ENCODE measurements at regions not wholly inside any gene's neighbourhood (a gene's known extent, or its start where the extent isn't known, plus 50 kb on each side); places are given as distances from the start of the nearest gene placed in this dataset.
A peak's percentile ranks its signal among the peaks of the same experiment; 100 is the strongest.

DNA sequence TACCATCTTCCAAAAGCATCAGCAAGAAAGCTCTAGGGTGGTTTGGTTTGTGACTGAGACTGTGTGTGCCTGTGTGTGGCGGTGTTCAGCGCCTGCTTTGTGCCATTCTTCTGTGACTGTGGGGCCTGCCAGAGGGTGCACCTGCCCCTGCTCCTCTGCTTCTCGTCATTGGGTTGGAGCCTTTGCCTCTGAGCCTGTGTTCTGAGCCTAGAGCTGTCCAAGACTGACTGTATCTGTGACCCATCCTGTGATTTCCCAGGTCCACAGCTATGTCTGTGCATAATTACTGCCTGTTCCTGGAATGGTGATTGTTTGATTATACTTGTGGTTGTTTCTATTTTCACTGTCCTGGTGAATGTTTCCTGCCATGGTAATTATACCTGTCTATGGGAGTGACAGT, 57.1 kb upstream of the KLHL29 start:
- H3K27ac ChIP-seq = no peak overlapping the region
- POLR2A ChIA-PET (ENCODE audit: low non-redundant PET) = no interaction called here
- CTCF ChIA-PET = no interaction called here
- TF ChIP-seq, protein P1, sequence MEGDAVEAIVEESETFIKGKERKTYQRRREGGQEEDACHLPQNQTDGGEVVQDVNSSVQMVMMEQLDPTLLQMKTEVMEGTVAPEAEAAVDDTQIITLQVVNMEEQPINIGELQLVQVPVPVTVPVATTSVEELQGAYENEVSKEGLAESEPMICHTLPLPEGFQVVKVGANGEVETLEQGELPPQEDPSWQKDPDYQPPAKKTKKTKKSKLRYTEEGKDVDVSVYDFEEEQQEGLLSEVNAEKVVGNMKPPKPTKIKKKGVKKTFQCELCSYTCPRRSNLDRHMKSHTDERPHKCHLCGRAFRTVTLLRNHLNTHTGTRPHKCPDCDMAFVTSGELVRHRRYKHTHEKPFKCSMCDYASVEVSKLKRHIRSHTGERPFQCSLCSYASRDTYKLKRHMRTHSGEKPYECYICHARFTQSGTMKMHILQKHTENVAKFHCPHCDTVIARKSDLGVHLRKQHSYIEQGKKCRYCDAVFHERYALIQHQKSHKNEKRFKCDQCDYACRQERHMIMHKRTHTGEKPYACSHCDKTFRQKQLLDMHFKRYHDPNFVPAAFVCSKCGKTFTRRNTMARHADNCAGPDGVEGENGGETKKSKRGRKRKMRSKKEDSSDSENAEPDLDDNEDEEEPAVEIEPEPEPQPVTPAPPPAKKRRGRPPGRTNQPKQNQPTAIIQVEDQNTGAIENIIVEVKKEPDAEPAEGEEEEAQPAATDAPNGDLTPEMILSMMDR (conservative IDR thresholded peaks at IDR 0.05; ENCODE audit: low read depth) = no peak
- no peak for DNase-seq (ENCODE audit: low spot score)

DNA sequence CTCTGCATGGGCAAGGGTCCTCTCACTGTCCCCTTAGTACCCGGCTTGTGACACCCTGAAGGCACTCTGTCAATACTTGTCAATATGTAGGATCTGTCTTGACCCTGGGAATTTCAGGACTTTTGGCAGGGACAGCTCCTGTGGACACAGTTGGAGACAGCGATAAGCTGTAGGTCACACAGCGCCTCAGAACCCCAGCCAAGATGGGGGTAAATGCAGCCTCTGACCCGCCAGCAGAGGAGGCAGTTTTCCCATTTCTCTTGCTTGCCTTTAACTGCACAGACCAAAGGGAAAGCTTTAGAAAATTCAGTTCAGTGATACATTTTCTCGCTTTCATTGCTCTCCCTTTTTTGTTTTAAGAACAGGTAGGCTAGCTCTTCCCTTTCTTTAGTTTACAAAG, 54.8 kb upstream of the KLHL29 start:
- ChIA-PET CTCF (interaction anchor here (0.5 kb wide), 1 partner anchor 670 kb away, joined by 3 read pairs; no protein-coding TSS in a partner anchor), POLR2A (ENCODE audit: low non-redundant PET) (no interaction called here)
- peak; percentile 13 for DNase-seq (ENCODE audit: low spot score)
- TF ChIP-seq, protein P1 (conservative IDR thresholded peaks at IDR 0.05; ENCODE audit: low read depth) = no peak
- no peak overlapping the region for H3K27ac ChIP-seq
